Type B pancreatic cell (in vitro differentiated cells): ENCODE measurements at regions not wholly inside any gene's neighbourhood (a gene's known extent, or its start where the extent isn't known, plus 50 kb on each side); places are given as distances from the start of the nearest gene placed in this dataset.
"Not testable (repeated sequence)": the region's sequence is repeated elsewhere in the genome, so short reads cannot be mapped to it uniquely, and the experiment has no call there.

Experiments
- DNase-seq: peaks from one replicate; pipeline ENCODE4 v3.0.0; 2021; ENCODE audit warnings: mixed read lengths; ENCODE audit not compliant: unreplicated experiment; ENCODE audit errors: extremely low spot score
- H3K27ac Mint-ChIP-seq: 2 replicates; pipeline ENCODE4 v1.8.0; 2021; ENCODE audit warnings: mild to moderate bottlenecking, mixed read lengths
- H3K27me3 Mint-ChIP-seq: 2 replicates; pipeline ENCODE4 v1.8.0; 2021; ENCODE audit warnings: mixed read lengths
- H3K36me3 Mint-ChIP-seq: 2 replicates; pipeline ENCODE4 v1.8.0; 2021; ENCODE audit warnings: mixed read lengths
- H3K4me1 Mint-ChIP-seq: one replicate; pipeline ENCODE4 v1.8.0; 2021; ENCODE audit warnings: mixed read lengths; ENCODE audit not compliant: unreplicated experiment
- H3K4me3 Mint-ChIP-seq: 2 replicates; pipeline ENCODE4 v1.8.0; 2021; ENCODE audit warnings: mild to moderate bottlenecking, mixed read lengths
- H3K9me3 Mint-ChIP-seq: 2 replicates; pipeline ENCODE4 v1.8.0; 2021; ENCODE audit warnings: mixed read lengths
- CTCF ChIP-seq: fragments of 200-600 bp; sonication (generic); conservative IDR thresholded peaks from 2 replicates; pipeline ENCODE4 v1.5.0; 2021; ENCODE audit warnings: antibody characterized with exemption, mild to moderate bottlenecking

- Mint-ChIP-seq H3K27ac (no peak overlapping the region), H3K9me3 (no peaks in the 10 kb centered on the region)
Measured at GRCh38 chr4:108449129-108449528, 171.2 kb upstream of the RPL34 start.

GRCh38 chr4:108446556-108446955 is 173.8 kb upstream of the RPL34 start:
- Mint-ChIP-seq H3K4me1 (peaks cover 5% of the 10 kb centered on the region), H3K27ac (no peak overlapping the region), H3K9me3 (no peaks in the 10 kb centered on the region), H3K36me3 (no peaks in the 10 kb centered on the region), H3K4me3 (no peak overlapping the region), H3K27me3 (no peaks in the 10 kb centered on the region)
- no peak for TF ChIP-seq CTCF
- no peak for DNase-seq

More at GRCh38 chr4:108449129-108449528, 171.2 kb upstream of the RPL34 start:
- TF ChIP-seq CTCF, result no peak
- Mint-ChIP-seq H3K27me3 (no peaks in the 10 kb centered on the region), H3K4me3 (no peak overlapping the region), H3K36me3 (no peaks in the 10 kb centered on the region), H3K4me1 (peaks cover 8% of the 10 kb centered on the region)
- no peak for DNase-seq

GRCh38 chr4:108445716-108446115 is 174.7 kb upstream of the RPL34 start:
- no peaks in the 10 kb centered on the region for H3K27me3 Mint-ChIP-seq
- no peaks in the 10 kb centered on the region for H3K36me3 Mint-ChIP-seq
- peak overlapping the region; percentile 2 for H3K27ac Mint-ChIP-seq
- no peak for TF ChIP-seq CTCF
- H3K9me3 Mint-ChIP-seq, result no peaks in the 10 kb centered on the region
- no peak overlapping the region for H3K4me3 Mint-ChIP-seq
- DNase-seq, result no peak
- H3K4me1 Mint-ChIP-seq, result peaks cover 5% of the 10 kb centered on the region

- no peaks in the 10 kb centered on the region for H3K36me3 Mint-ChIP-seq
- no peak overlapping the region for H3K4me3 Mint-ChIP-seq
- H3K4me1 Mint-ChIP-seq, result peaks cover 5% of the 10 kb centered on the region
- no peak for TF ChIP-seq CTCF
- H3K27ac Mint-ChIP-seq, result no peak overlapping the region
- H3K9me3 Mint-ChIP-seq, result no peaks in the 10 kb centered on the region
- no peaks in the 10 kb centered on the region for H3K27me3 Mint-ChIP-seq
- no peak for DNase-seq
Measured at GRCh38 chr4:108443585-108443984, 176.8 kb upstream of the RPL34 start.

- TF ChIP-seq CTCF, result no peak
- Mint-ChIP-seq H3K27ac (no peak overlapping the region), H3K4me3 (no peak overlapping the region), H3K9me3 (no peaks in the 10 kb centered on the region), H3K27me3 (no peaks in the 10 kb centered on the region), H3K4me1 (no peaks in the 10 kb centered on the region), H3K36me3 (no peaks in the 10 kb centered on the region)
- no peak for DNase-seq
Measured at GRCh38 chr4:108433832-108434231, 186.5 kb upstream of the RPL34 start.

- not testable (repeated sequence) for H3K9me3 Mint-ChIP-seq, DNase-seq
Measured at GRCh38 chr4:108433394-108433793, 187.0 kb upstream of the RPL34 start.

More at GRCh38 chr4:108433394-108433793, 187.0 kb upstream of the RPL34 start:
- not testable (repeated sequence) for H3K27ac Mint-ChIP-seq, H3K4me3 Mint-ChIP-seq, H3K4me1 Mint-ChIP-seq, H3K36me3 Mint-ChIP-seq, H3K27me3 Mint-ChIP-seq
